HG02938 (cell line): ENCODE measurements at regions not wholly inside any gene's neighbourhood (a gene's known extent, or its start where the extent isn't known, plus 50 kb on each side); places are given as distances from the start of the nearest gene placed in this dataset.

Source experiments
- ATAC-seq: cut with Tn5 transposase; IDR thresholded peaks from one replicate; pipeline ENCODE4 v1.9.1; 2021; ENCODE audit warnings: mild to moderate bottlenecking, moderate library complexity; ENCODE audit not compliant: unreplicated experiment

DNA sequence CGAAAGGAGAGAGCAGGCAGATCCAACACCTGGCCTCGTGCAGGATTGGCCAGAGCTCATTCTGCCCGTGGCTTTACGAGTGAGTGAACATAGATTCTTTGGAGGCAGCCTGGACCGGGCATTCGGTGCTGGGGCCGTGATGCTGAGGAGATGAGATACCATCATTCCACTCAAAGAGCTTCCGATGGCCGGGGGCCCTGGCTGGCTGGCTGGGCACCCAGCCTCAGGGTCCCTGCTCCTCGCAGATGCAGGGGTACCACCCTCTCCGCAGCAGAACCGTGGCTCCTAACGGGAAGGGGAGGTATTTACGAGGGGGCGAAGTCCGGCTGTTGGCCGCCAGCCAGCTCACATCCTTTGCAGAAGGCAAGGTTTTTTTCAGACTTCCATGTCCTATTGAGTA is 66.1 kb upstream of the FOXF1 start:
- ATAC-seq, result no peak

DNA sequence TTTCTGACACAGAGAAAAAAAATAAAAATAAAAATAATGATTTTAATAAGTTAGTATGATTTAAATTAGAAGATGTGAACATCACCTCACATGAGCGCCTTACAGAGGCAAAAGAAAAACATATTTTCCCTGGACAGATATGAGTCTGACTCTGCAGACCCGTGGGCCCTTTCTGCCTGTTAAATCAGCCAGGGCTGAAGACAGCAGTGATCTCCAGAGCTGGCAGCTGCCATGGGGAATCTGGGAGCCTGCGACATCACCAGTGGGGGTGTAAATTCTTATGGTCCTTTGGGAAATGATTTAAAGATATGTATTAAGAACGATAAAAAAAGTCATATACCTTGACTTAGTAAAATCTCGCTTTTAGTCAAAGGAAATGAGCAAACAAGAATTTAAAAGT is 65.7 kb upstream of the FOXF1 start:
- no peak for ATAC-seq

DNA sequence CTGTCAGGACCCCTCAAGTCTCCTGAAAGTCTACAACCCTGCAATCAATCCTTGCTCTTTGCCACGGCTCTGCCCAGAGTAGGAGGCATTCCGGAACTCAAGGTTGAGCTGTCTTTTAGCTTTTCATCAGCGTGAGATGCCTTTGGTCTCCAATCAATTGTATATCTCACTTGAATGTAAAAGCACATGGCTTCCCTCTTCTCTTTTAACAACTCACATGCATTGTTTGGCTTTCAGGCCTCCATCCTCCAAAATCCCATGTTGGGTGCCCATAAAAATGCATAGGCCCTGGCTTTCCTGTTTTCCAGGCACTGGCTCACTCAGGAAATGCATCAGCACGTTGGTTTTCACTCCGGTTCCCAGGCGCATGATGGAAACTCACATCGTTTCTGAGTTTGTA is 64.0 kb upstream of the FOXF1 start:
- ATAC-seq, result no peak

DNA sequence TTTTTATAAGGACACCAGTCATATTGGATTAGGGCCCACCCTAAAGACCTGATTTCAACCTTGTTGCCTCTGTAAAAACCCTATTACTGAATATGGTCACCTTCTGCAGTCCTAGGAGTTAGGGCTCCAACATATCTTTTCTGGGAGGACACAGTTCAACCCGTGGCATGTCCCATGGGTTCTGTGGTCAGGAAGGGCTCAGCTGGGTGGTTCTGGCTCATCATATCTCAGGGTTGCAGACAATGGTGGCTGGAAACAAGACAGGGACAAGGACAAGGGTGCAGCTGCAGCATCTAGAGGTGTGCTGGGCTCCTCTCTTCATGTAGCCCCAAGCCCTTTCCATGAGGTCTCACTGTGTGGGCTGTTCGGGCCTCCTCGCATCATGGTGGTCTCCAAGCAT is 63.1 kb upstream of the FOXF1 start:
- no peak for ATAC-seq

DNA sequence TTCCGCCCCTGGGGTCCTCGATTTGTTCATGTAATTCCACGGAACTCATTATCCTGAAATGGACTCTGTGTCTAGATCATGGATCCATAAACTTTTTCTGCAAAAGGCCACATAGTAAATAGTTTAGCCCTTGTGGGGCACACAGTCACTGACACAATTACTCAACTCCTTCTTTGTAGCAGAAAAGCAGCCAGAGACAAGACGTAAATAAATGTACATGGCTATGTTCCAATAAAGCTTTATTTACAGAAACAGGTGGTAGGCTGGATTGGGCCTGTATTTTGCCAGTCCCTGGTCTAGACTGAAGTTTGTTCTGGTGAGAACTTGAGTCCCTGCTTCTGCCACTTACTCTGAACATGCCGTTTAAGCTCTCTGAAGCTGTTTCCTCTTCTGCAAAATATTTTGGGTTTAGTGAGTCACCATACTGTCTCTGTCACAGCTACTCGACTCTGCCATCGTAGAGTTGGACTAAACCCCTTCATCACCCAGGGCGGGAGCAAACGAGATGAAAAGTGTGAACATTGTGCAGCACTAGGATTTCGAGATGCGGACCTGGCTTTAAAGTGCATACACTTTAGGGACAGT is 61.9 kb upstream of the FOXF1 start:
- no peak for ATAC-seq

DNA sequence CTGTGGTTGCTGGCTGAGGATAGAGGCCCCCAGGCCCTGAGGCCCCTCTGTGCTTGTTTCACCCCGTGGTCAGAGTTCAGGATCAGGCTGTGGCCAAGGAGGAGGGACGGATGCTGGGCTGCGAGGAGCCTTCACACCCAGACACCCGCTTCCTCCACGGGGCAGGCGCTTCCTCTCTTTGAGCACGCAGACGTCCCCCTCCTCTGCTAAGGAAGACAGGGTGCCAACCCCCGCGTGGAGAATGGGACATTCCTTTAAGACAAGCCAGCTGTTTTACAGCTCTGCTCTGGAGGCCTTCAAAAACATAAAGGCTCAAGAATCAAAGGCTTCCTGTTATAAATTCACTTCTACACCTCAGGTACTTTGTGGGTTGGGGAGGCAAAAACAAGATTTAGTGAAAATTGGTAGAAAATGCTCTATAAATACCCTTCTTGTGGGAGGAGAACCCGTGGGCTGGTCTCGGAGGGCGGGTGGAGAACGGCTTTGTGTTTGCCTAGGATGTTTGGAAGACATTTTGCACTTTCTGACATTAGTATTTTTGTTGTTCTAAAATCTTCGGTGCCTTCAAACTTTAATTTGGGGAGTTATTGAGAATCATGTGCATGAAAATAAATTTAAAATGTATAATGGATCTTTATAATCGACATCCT is 60.8 kb upstream of the FOXF1 start:
- no peak for ATAC-seq

DNA sequence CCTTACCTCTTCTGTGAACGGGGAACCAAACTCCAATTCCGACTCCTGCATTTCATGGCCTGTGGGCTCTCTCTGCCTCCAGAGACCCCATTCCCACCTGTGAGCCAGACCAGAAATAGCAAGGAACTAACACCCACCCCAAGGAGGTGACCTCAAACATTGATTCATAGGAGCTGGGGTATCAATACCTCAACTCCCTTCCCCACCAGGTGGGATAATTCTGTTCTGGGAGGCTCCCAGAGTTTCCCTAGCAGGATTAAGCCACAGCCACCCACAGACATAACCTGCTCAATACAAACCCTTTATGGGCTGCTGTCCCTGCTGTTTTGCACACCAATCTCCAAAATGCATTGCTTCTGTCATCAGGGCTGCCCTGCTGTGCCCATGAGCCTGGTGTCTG is 59.6 kb upstream of the FOXF1 start:
- no peak for ATAC-seq

DNA sequence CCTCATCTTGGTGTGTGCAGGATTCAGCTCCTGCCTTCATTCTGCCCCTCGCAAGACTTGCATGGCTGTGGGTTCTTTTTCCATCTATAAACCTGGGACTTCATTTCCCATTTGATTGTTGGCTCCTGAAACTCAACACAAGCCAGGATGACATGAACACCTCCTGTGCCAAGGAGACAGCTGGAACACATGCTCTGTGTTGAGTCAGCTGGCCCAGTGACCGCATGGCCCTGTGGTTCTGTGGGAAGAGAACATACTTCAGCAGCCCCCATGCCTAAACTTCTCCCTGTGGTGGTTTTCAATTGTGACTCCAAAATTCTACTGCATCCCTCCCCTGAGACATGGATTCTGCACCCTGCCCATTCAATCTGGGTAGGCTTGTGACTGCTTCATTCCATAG is 57.9 kb upstream of the FOXF1 start:
- no peak for ATAC-seq

DNA sequence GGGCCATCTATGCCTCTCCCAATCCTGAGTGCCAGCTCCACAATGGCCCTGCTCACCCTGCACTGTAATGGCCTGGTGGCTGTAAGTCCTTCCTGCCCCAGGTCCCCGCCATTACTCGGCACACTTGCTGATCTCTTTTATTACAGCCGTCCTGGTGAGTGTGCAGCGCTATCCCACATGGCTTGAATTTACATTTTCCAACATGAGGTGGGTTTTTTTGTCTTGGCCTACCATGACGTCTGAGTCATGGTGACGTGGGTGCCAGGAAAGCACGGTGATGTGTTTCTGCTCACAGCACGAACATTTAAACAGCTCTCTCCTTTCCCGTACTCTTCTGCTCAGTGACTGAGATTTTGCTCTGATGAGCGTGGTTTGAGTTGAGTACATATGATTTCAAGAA is 55.2 kb upstream of the FOXF1 start:
- ATAC-seq, result no peak

DNA sequence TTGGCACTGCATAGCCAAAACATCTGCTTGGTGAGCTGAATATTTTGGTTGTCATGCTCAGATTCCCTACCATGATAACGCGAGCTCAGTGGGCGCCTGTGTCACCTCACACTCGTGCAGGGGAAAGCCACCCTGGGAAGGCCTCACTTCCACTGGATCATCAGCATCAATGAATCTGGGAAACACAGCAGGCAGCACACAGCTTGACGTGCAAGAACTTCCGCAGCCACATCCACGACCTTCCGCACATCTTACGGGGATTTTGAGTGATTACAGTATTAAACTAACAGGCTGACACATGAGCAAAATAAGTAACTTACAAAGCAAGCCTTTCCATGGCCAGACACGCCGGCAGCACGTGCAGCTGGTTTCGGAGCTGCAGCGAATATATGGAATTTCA is 54.7 kb upstream of the FOXF1 start:
- no peak for ATAC-seq

DNA sequence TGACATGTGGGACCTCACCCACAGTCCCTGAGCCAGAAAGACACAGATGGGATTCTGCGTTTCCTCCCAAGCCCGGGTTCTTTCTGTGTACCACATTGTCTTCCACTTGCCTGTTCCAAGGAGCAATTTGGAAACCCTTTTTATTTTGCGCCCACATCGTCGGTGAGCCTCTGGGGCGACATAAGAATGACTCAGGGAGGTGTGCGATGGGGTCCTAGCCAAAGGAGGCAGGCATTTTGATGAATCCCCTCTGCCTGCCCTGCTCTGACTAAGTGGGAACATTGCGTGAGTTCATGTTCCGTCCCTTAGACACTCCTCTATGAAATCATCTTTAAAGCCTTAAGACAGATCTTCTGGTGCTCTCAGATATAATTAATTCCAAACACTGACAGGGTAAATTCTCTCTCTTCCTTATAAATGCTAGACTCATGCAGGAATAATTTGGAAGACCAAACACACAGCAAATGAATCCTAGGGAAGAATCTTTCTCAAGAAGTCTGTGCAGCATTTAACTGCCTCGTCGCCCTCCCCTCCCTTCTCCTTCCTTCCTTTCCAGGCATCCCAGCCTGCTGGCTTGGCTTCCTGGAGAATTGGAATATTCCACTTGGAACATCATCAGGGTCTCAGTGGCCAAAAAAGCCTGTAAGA is 52.7 kb upstream of the FOXF1 start:
- no peak for ATAC-seq

DNA sequence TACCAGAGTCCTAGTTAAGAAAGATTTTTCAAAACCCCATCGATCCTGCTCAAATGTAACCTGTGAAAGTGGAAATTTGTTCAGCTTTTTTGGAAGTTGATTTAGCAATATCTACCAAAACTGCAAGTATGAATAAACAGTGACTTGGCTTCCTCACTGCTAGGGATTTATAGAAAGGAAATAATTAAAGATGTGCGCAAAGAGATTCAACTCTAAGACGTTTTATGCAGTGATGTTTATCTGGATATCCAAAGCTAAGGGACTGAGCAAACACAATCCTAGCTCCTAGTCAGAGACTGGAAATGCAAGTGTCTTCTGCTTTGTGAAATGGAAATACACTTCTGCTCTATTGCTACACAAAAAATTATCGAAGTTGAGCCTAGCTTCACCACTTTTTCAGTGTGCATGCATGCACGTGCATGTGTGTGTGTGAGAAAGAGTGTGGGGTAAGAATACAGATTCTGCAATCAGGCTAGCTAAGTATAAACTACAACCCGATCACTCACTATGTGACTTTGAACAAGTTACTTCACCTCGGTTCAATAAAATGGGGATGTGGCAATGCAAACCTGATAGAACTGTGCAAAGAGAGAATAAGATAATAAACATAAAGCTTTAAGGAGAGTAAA is 52.1 kb upstream of the FOXF1 start:
- ATAC-seq, result no peak

DNA sequence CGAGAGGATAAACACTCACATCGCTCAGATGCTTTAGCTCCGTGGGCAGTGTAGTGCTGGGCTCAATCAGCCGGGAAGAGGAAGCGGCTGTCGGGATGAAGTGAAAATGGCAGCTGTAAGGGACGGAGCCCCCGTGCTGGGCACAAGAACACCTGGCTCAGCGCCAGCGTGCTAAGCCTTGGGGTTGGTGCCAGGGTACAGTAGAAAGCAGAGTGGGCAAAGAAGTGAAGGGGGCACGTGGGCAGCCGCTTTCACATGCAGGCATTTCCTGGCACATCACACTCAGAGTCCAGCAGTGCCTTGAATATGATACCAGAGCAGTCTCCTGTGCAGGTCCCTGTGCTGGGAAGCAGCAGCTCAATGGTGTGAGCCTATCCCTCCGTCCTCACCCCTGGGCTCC is 51.1 kb upstream of the FOXF1 start:
- ATAC-seq, result no peak
